ENCODE measurements at regions not wholly inside any gene's neighbourhood (a gene's known extent, or its start where the extent isn't known, plus 50 kb on each side); places are given as distances from the start of the nearest gene placed in this dataset.

GRCh38 chr3:10676905-10677304, 139.1 kb upstream of the SLC6A11 start:
- ChIA-PET POLR2A (no interaction called here), CTCF (no interaction called here)
- Histone ChIP-seq H3K36me3 (ENCODE audit: control insufficient read depth, insufficient read depth, low read length) (no peaks in the 10 kb centered on the region), H3K27me3 (ENCODE audit: control insufficient read depth, insufficient read depth, low read length) (peaks cover 2% of the 10 kb centered on the region; the same call in 1 of the 2 replicates), H3K27ac (ENCODE audit: low read length) (no peak overlapping the region), H3K4me1 (ENCODE audit: control insufficient read depth, insufficient read depth, low read length) (no peaks in the 10 kb centered on the region), H3K9me3 (ENCODE audit: control insufficient read depth, insufficient read depth, low read depth, low read length) (no peaks in the 10 kb centered on the region), H3K4me3 (ENCODE audit: low read depth in 2 of 2, low read length in 2 of 2) (no peak overlapping the region)
- ATAC-seq (no peak), DNase-seq (ENCODE audit: low read depth, low spot score) (no peak)
- BruUV-seq (replicated peaks), result no TSS peak
- intact Hi-C loops (cut with micrococcal nuclease; ENCODE audit: unreplicated experiment) (no loop called here), in situ Hi-C loops (cut with HindIII; ENCODE audit: low pct_unique_long_range_greater_than_20kb, low sequenced_read_pairs) (no loop called here)
- TF ChIP-seq REST (IDR thresholded peaks at IDR 0.05; ENCODE audit: insufficient read depth in 1 of 2, low read depth in 2 of 2, low read length in 1 of 2) (no peak), CTCF (IDR thresholded peaks at IDR 0.05) (no peak), SIN3A (IDR thresholded peaks at IDR 0.05; ENCODE audit: borderline replicate concordance, insufficient read depth, low read depth, low read length) (no peak), TCF7L2 (IDR thresholded peaks at IDR 0.05; ENCODE audit: low read depth, low read length) (no peak), POLR2AphosphoS5 (IDR thresholded peaks at IDR 0.05; ENCODE audit: low read depth, low read length) (no peak)

GRCh38 chr3:10678796-10679376, 137.1 kb upstream of the SLC6A11 start:
- intact Hi-C loops (cut with micrococcal nuclease; ENCODE audit: unreplicated experiment), result no loop called here
- H3K9me3 ChIP-seq (ENCODE audit: control insufficient read depth, insufficient read depth, low read depth, low read length), result no peaks in the 10 kb centered on the region
- ChIA-PET CTCF (no interaction called here), POLR2A (no interaction called here)
- H3K36me3 ChIP-seq (ENCODE audit: control insufficient read depth, insufficient read depth, low read length), result no peaks in the 10 kb centered on the region
- peaks cover 2% of the 10 kb centered on the region; the same call in 1 of the 2 replicates for H3K27me3 ChIP-seq (ENCODE audit: control insufficient read depth, insufficient read depth, low read length)
- no peak overlapping the region for H3K4me3 ChIP-seq (ENCODE audit: low read depth in 2 of 2, low read length in 2 of 2)
- H3K4me1 ChIP-seq (ENCODE audit: control insufficient read depth, insufficient read depth, low read length), result no peaks in the 10 kb centered on the region
- TF ChIP-seq CTCF (IDR thresholded peaks at IDR 0.05) (no peak), REST (IDR thresholded peaks at IDR 0.05; ENCODE audit: insufficient read depth in 1 of 2, low read depth in 2 of 2, low read length in 1 of 2) (no peak), POLR2AphosphoS5 (IDR thresholded peaks at IDR 0.05; ENCODE audit: low read depth, low read length) (no peak), TCF7L2 (IDR thresholded peaks at IDR 0.05; ENCODE audit: low read depth, low read length) (no peak), SIN3A (IDR thresholded peaks at IDR 0.05; ENCODE audit: borderline replicate concordance, insufficient read depth, low read depth, low read length) (no peak)
- H3K27ac ChIP-seq (ENCODE audit: low read length), result no peak overlapping the region
- ATAC-seq, result no peak
- no peak for DNase-seq (ENCODE audit: low read depth, low spot score)
- in situ Hi-C loops (cut with HindIII; ENCODE audit: low pct_unique_long_range_greater_than_20kb, low sequenced_read_pairs), result no loop called here
- BruUV-seq (replicated peaks), result no TSS peak
